K562 (cell line): ENCODE measurements at regions not wholly inside any gene's neighbourhood (a gene's known extent, or its start where the extent isn't known, plus 50 kb on each side); places are given as distances from the start of the nearest gene placed in this dataset.
"Not testable (repeated sequence)": the region's sequence is repeated elsewhere in the genome, so short reads cannot be mapped to it uniquely, and the experiment has no call there.

Experiments used
- ATAC-seq: fragments of 200-7000 bp; cut with Tn5 transposase; 3 replicates; pipeline ENCODE4 v1.9.1; 2020; ENCODE audit warnings: moderate library complexity
- BruUV-seq: library from RNA; stranded (reverse); fragments of 400-500 nt; replicated peaks from 2 replicates; lab custom pipeline; 2021; lab: Mats Ljungman, UMichigan
- CTCF ChIA-PET: fragments of 300-600 bp; formaldehyde crosslinking; extraction: SDS; loops from one replicate; lab custom pipeline; 2021; ENCODE audit warnings: low intra/inter-chr PET ratio; lab: Yijun Ruan, JAX
- POLR2A ChIA-PET: fragments of 300-600, 350-650 bp; sonication (Branson Sonifier 250); formaldehyde crosslinking; extraction: SDS; loops from one replicate; lab custom pipeline; 2021; ENCODE audit warnings: antibody characterized with exemption, inconsistent platforms; lab: Yijun Ruan, JAX
- DNase-seq, 4 experiments: peaks; one replicate each; pipeline versions ENCODE4 v3.0.0 to v3.0.0-alpha.2; 2011 to 2018; ENCODE audit warnings: low spot score in 3 of 4, mixed read lengths in 3 of 4; ENCODE audit errors: extremely low read depth in 1 of 4
- FAIRE-seq: peaks from 2 replicates; lab custom pipeline; 2011; peaks lifted over from hg19 to GRCh38; lab: Jason Lieb, UNC
- H2AFZ ChIP-seq: 2 replicates; pipeline ENCODE4 v1.6.0; 2011; ENCODE audit warnings: low read depth, low read length, control low read depth, inconsistent platforms
- H3K27ac ChIP-seq: fragments of 200-600 bp; 3 replicates; pipeline ENCODE4 v1.8.0; 2011; ENCODE audit warnings: low read depth, mild to moderate bottlenecking, control low read depth, inconsistent platforms, low read length, moderate library complexity, mixed read lengths; ENCODE audit errors: extremely low read depth
- H3K27me3 ChIP-seq, 2 experiments: fragments of 300-600 bp in 1 of 2; 2 replicates in 1 of 2; 3 replicates in 1 of 2; pipeline versions ENCODE4 v1.6.0 to v1.8.0; 2011; ENCODE audit warnings: inconsistent platforms in 2 of 2, low read length in 2 of 2, mild to moderate bottlenecking in 1 of 2, mixed read lengths in 1 of 2, moderate library complexity in 1 of 2; ENCODE audit not compliant: control insufficient read depth in 2 of 2, insufficient read depth in 2 of 2
- H3K36me3 ChIP-seq: fragments of 300-600 bp; 3 replicates; pipeline ENCODE4 v1.8.0; 2011; ENCODE audit warnings: mild to moderate bottlenecking, low read length, inconsistent platforms; ENCODE audit not compliant: control insufficient read depth, insufficient read depth
- H3K4me1 ChIP-seq, 2 experiments: fragments of 200-600 bp in 1 of 2; replicated peaks in 1 of 2; 2 replicates in 1 of 2; 3 replicates in 1 of 2; pipeline versions ENCODE4 v1.5.1 to v1.8.0; 2011; ENCODE audit warnings: inconsistent platforms in 2 of 2, low read length in 2 of 2, mild to moderate bottlenecking in 1 of 2, mixed read lengths in 1 of 2, moderate library complexity in 1 of 2; ENCODE audit not compliant: control insufficient read depth in 2 of 2, insufficient read depth in 2 of 2
- H3K4me2 ChIP-seq: 2 replicates; pipeline ENCODE4 v1.6.1; 2011; ENCODE audit warnings: low read length, control low read depth, inconsistent platforms, mixed read lengths; ENCODE audit not compliant: insufficient read depth
- H3K4me3 ChIP-seq: fragments of 200-600 bp; sonication (generic), shearing (Covaris generic); 2 replicates; pipeline ENCODE4 v1.5.1; 2016; ENCODE audit warnings: control low read depth, inconsistent platforms
- H3K79me2 ChIP-seq: fragments of 200-600 bp; 3 replicates; pipeline ENCODE4 v1.8.0; 2011; ENCODE audit warnings: low read length, inconsistent platforms; ENCODE audit not compliant: control insufficient read depth, insufficient read depth
- H3K9ac ChIP-seq, 2 experiments: 2 replicates each; pipeline versions ENCODE4 v1.6.0 to v1.6.1; 2011; ENCODE audit warnings: low read depth in 2 of 2, low read length in 2 of 2, control low read depth in 1 of 2, inconsistent platforms in 1 of 2, mild to moderate bottlenecking in 1 of 2, mixed read lengths in 1 of 2; ENCODE audit not compliant: insufficient read depth in 1 of 2
- H3K9me1 ChIP-seq: one replicate; pipeline ENCODE4 v1.6.0; 2011; ENCODE audit warnings: inconsistent platforms, mild to moderate bottlenecking, low read length, moderate library complexity; ENCODE audit not compliant: control insufficient read depth, insufficient read depth
- H3K9me3 ChIP-seq: replicated peaks from 2 replicates; pipeline ENCODE4 v1.5.1; 2011; ENCODE audit warnings: low read depth, low read length, inconsistent platforms; ENCODE audit not compliant: control insufficient read depth, insufficient read depth
- H4K20me1 ChIP-seq: replicated peaks from 2 replicates; pipeline ENCODE4 v1.6.1; 2011; ENCODE audit warnings: low read length, inconsistent platforms, mixed read lengths; ENCODE audit not compliant: control insufficient read depth, insufficient read depth
- AFF1 ChIP-seq, 2 experiments: fragments of 450-650 bp; IDR thresholded peaks; 2 replicates each; pipeline ENCODE4 v1.6.1; 2018; ENCODE audit warnings: mild to moderate bottlenecking in 2 of 2, low read depth in 1 of 2; ENCODE audit not compliant: partially characterized antibody in 2 of 2
- WGBS: fragments of 100-300 bp; shearing (Covaris generic); methylation state at CpG from one replicate; pipeline ENCODE4 v1.1.6; 2016; ENCODE audit warnings: low coverage, mixed read lengths; ENCODE audit not compliant: insufficient coverage; ENCODE audit errors: missing lambda C conversion rate; 5-methylcytosine and 5-hydroxymethylcytosine counted together
- in situ Hi-C: fragments of 300-500 bp; cut with MboI; formaldehyde crosslinking; loops from 4 replicates; pipeline ENCODE4 v1.15.0; 2018; ENCODE audit warnings: inconsistent platforms, mixed read lengths
- intact Hi-C: fragments of 100-400 bp; cut with micrococcal nuclease; formaldehyde crosslinking; loops from 2 replicates; pipeline ENCODE4 v1.14.2; 2022

- H3K27ac ChIP-seq, H3K36me3 ChIP-seq, DNase-seq, BruUV-seq, ATAC-seq, in situ Hi-C loops, CTCF ChIA-PET, intact Hi-C loops, H3K27me3 ChIP-seq, H4K20me1 ChIP-seq, H3K9ac ChIP-seq, H2AFZ ChIP-seq, H3K4me2 ChIP-seq, H3K9me1 ChIP-seq, H3K4me3 ChIP-seq, H3K4me1 ChIP-seq, H3K79me2 ChIP-seq, H3K9me3 ChIP-seq, FAIRE-seq: not testable (repeated sequence)
- TF ChIP-seq AFF1 (IDR thresholded peaks at IDR 0.05; ENCODE audit: low read depth in 1 of 2, partially characterized antibody in 2 of 2), result peak in 1 of 2 experiments; percentile 98
- POLR2A ChIA-PET, result interaction anchor here (1.0 kb wide), 1 partner anchor 10 kb away, joined by 3 read pairs; no protein-coding TSS in a partner anchor
- WGBS, result 0% methylated on average over 1 of the region's 1 CpG
Measured at GRCh38 chr7:113336838-113337237, 218.5 kb upstream of the SMIM30 start.
